ENCODE measurements at regions not wholly inside any gene's neighbourhood (a gene's known extent, or its start where the extent isn't known, plus 50 kb on each side); places are given as distances from the start of the nearest gene placed in this dataset.

DNA sequence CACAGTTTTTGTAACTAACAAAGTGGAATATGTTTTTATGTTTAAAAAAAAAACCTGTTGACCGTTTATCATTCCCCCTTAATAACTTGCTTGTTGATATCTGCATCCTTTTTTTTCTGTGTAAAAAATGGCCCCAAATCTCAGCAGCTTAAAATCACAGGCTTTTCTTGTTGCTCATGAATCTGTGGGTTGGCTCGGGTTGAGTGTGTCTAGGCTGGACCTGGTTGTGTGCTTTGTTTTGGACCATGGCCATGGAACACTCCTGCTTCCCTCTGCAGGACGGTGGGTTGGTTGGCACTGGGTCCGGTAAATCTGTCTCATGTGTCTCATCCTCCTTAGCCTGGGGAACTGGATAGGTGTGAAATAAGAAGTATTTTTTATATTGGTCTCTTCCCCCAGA lies 139.0 kb upstream of the LINC00305 start:
- H4K20me1 ChIP-seq (ENCODE audit: low read depth, low read length) = no peaks in the 10 kb centered on the region
- H3K9me3 ChIP-seq (ENCODE audit: insufficient read depth, low read length) = no peaks in the 10 kb centered on the region
- H3K9ac ChIP-seq (ENCODE audit: low read length) = no peak overlapping the region
- no peaks in the 10 kb centered on the region for H3K79me2 ChIP-seq (ENCODE audit: insufficient read depth, low read length)
- H3K36me3 ChIP-seq (ENCODE audit: low read length) = no peaks in the 10 kb centered on the region
- TF ChIP-seq, protein P1, sequence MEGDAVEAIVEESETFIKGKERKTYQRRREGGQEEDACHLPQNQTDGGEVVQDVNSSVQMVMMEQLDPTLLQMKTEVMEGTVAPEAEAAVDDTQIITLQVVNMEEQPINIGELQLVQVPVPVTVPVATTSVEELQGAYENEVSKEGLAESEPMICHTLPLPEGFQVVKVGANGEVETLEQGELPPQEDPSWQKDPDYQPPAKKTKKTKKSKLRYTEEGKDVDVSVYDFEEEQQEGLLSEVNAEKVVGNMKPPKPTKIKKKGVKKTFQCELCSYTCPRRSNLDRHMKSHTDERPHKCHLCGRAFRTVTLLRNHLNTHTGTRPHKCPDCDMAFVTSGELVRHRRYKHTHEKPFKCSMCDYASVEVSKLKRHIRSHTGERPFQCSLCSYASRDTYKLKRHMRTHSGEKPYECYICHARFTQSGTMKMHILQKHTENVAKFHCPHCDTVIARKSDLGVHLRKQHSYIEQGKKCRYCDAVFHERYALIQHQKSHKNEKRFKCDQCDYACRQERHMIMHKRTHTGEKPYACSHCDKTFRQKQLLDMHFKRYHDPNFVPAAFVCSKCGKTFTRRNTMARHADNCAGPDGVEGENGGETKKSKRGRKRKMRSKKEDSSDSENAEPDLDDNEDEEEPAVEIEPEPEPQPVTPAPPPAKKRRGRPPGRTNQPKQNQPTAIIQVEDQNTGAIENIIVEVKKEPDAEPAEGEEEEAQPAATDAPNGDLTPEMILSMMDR (IDR thresholded peaks at IDR 0.05; ENCODE audit: insufficient read depth, low read length, poor library complexity, severe bottlenecking) = no peak
- no peak for TF ChIP-seq EZH2phosphoT487 (conservative IDR thresholded peaks at IDR 0.05; ENCODE audit: low read length)
- no peaks in the 10 kb centered on the region for H3F3A ChIP-seq (ENCODE audit: insufficient read depth)
- H2AFZ ChIP-seq (ENCODE audit: low read depth, low read length, severe bottlenecking) = no peak overlapping the region
- H3K4me2 ChIP-seq (ENCODE audit: low read depth, low read length, poor library complexity, severe bottlenecking) = no peak overlapping the region
- no peaks in the 10 kb centered on the region for H3K27me3 ChIP-seq (ENCODE audit: low read length)
- no peak overlapping the region for H3K4me3 ChIP-seq (ENCODE audit: insufficient read depth, low read length, poor library complexity, severe bottlenecking)
- no peaks in the 10 kb centered on the region for H3K9me2 ChIP-seq (replicated peaks; ENCODE audit: insufficient read depth, low read length)
- H3K27ac ChIP-seq (ENCODE audit: low read depth, low read length) = no peak overlapping the region

DNA sequence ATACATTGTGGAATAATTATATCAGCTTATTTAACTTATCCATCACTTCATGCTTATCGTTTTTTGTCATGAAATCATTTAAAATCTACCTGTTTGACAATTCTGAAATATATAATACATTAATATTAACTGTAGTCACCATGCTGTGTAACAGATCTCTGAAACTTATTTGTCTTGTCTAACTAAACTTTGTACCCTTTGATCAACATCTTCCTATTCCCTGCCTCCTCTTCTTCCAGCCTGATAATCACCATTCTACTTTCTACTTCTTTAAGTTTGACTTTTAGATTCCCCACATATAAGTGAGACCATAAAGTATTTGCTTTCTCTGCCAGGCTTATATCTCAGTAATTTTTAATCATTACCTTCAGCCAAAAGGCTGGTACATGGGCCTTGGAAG lies 134.2 kb upstream of the LINC00305 start:
- Histone ChIP-seq H3F3A (ENCODE audit: insufficient read depth) (no peaks in the 10 kb centered on the region), H3K4me3 (ENCODE audit: insufficient read depth, low read length, poor library complexity, severe bottlenecking) (no peak overlapping the region), H3K4me2 (ENCODE audit: low read depth, low read length, poor library complexity, severe bottlenecking) (no peak overlapping the region), H3K9me3 (ENCODE audit: insufficient read depth, low read length) (no peaks in the 10 kb centered on the region), H3K27me3 (ENCODE audit: low read length) (no peaks in the 10 kb centered on the region), H3K79me2 (ENCODE audit: insufficient read depth, low read length) (no peaks in the 10 kb centered on the region), H3K36me3 (ENCODE audit: low read length) (no peaks in the 10 kb centered on the region), H3K27ac (ENCODE audit: low read depth, low read length) (no peak overlapping the region), H3K9me2 (replicated peaks; ENCODE audit: insufficient read depth, low read length) (no peaks in the 10 kb centered on the region), H2AFZ (ENCODE audit: low read depth, low read length, severe bottlenecking) (no peak overlapping the region), H4K20me1 (ENCODE audit: low read depth, low read length) (no peaks in the 10 kb centered on the region), H3K9ac (ENCODE audit: low read length) (no peak overlapping the region)
- TF ChIP-seq EZH2phosphoT487 (conservative IDR thresholded peaks at IDR 0.05; ENCODE audit: low read length) = no peak
- TF ChIP-seq, protein P1 (IDR thresholded peaks at IDR 0.05; ENCODE audit: insufficient read depth, low read length, poor library complexity, severe bottlenecking) = no peak

DNA sequence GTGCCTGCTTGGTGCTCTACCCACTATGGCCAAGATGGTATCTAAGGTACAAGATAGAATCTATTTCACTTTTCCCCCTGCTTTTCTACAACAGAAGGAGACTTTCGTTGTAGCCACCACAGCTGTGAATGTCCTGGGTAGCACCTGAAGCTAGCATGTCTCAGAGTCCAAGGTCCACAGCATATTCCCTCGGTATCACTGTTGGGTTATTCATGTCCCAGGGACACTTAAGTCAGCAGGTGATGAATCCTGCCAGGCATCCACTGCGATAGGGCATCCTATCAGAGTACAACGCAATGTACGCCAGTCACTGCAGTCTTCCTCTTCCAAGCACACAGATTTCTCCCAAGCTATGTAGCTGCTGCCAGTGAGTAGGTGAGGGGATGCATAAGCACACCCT lies 129.1 kb upstream of the LINC00305 start:
- Histone ChIP-seq H3K27me3 (ENCODE audit: low read length) (no peaks in the 10 kb centered on the region), H3K9me3 (ENCODE audit: insufficient read depth, low read length) (no peaks in the 10 kb centered on the region), H4K20me1 (ENCODE audit: low read depth, low read length) (no peaks in the 10 kb centered on the region), H3F3A (ENCODE audit: insufficient read depth) (no peaks in the 10 kb centered on the region), H3K4me3 (ENCODE audit: insufficient read depth, low read length, poor library complexity, severe bottlenecking) (no peak overlapping the region), H3K9me2 (replicated peaks; ENCODE audit: insufficient read depth, low read length) (no peaks in the 10 kb centered on the region), H3K4me2 (ENCODE audit: low read depth, low read length, poor library complexity, severe bottlenecking) (no peak overlapping the region), H2AFZ (ENCODE audit: low read depth, low read length, severe bottlenecking) (no peak overlapping the region), H3K9ac (ENCODE audit: low read length) (no peak overlapping the region), H3K79me2 (ENCODE audit: insufficient read depth, low read length) (no peaks in the 10 kb centered on the region), H3K36me3 (ENCODE audit: low read length) (no peaks in the 10 kb centered on the region), H3K27ac (ENCODE audit: low read depth, low read length) (no peak overlapping the region)
- TF ChIP-seq EZH2phosphoT487 (conservative IDR thresholded peaks at IDR 0.05; ENCODE audit: low read length) = no peak

DNA sequence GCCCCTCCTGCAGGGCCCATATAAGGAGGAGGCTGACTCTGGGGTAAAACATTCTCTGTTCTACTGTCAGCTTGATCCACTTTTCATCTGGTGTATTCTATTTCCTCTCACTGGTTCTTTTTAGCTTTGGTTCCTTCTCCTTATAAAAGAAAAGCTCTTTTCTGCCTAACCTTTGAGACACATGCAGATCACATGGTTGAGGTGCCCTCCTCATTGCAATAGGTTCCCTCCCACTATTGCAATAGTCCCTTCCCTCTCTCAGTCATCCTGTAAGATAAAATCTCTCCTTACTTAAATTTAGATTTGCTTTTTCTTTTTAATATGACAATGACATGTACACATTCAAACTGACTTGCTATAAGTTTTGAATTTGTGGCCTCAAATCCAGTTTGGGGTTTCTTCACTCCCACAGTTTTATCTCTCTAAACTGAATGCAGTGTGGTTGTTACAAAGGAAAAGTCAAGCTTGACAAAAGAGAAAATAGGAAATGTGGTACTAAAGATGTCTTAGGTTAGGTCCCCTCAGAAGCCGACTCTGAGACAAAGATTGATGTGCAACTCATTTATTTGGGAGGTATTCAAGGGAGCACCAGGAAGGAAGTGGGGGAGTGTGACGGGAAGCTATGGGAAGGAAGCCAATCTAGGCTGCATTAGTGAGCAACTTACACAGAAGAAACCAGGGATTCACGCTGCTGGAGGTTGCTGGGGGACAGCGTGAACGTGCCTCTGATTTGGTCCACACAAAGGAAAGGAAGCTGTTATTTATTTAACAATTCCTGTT lies 127.6 kb upstream of the LINC00305 start:
- TF ChIP-seq, protein P1 (IDR thresholded peaks at IDR 0.05; ENCODE audit: insufficient read depth, low read length, poor library complexity, severe bottlenecking) = no peak
- no peak for TF ChIP-seq EZH2phosphoT487 (conservative IDR thresholded peaks at IDR 0.05; ENCODE audit: low read length)
- Histone ChIP-seq H3K27me3 (ENCODE audit: low read length) (no peaks in the 10 kb centered on the region), H3K9me3 (ENCODE audit: insufficient read depth, low read length) (no peaks in the 10 kb centered on the region), H3K36me3 (ENCODE audit: low read length) (no peaks in the 10 kb centered on the region), H3K79me2 (ENCODE audit: insufficient read depth, low read length) (no peaks in the 10 kb centered on the region), H3K9ac (ENCODE audit: low read length) (no peak overlapping the region), H3K4me2 (ENCODE audit: low read depth, low read length, poor library complexity, severe bottlenecking) (no peak overlapping the region), H3K4me3 (ENCODE audit: insufficient read depth, low read length, poor library complexity, severe bottlenecking) (no peak overlapping the region), H3F3A (ENCODE audit: insufficient read depth) (no peaks in the 10 kb centered on the region), H4K20me1 (ENCODE audit: low read depth, low read length) (no peaks in the 10 kb centered on the region), H3K27ac (ENCODE audit: low read depth, low read length) (no peak overlapping the region), H3K9me2 (replicated peaks; ENCODE audit: insufficient read depth, low read length) (no peaks in the 10 kb centered on the region), H2AFZ (ENCODE audit: low read depth, low read length, severe bottlenecking) (no peak overlapping the region)

All from SU-DHL-6 (cell line).